Neural progenitor cell (in vitro differentiated cells): ENCODE measurements at regions not wholly inside any gene's neighbourhood (a gene's known extent, or its start where the extent isn't known, plus 50 kb on each side); places are given as distances from the start of the nearest gene placed in this dataset.

Experiments used
- DNase-seq: peaks from one replicate; pipeline ENCODE4 v3.0.0-alpha.2; 2016; ENCODE audit warnings: low spot score
- H2AFZ ChIP-seq: fragments of 200-600 bp; sonication (generic); replicated peaks from 2 replicates; pipeline ENCODE4 v1.6.1; 2016; ENCODE audit warnings: antibody characterized with exemption
- H3F3A ChIP-seq: fragments of 200-600 bp; sonication (generic); 2 replicates; pipeline ENCODE4 v1.6.1; 2016; ENCODE audit warnings: antibody characterized with exemption, low read depth
- H3K27ac ChIP-seq: fragments of 200-600 bp; sonication (generic); 2 replicates; pipeline ENCODE4 v1.5.1; 2016; ENCODE audit warnings: mild to moderate bottlenecking
- H3K27me3 ChIP-seq: fragments of 200-600 bp; sonication (generic); 2 replicates; pipeline ENCODE4 v1.6.1; 2016; ENCODE audit warnings: mild to moderate bottlenecking, moderate library complexity
- H3K36me3 ChIP-seq: fragments of 200-600 bp; sonication (generic); 2 replicates; pipeline ENCODE4 v1.5.1; 2016
- H3K4me1 ChIP-seq: fragments of 200-600 bp; sonication (generic); 2 replicates; pipeline ENCODE4 v1.6.1; 2016; ENCODE audit warnings: mixed run types
- H3K4me2 ChIP-seq: fragments of 200-600 bp; sonication (generic); 2 replicates; pipeline ENCODE4 v1.6.1; 2016
- H3K4me3 ChIP-seq: fragments of 200-600 bp; sonication (generic); 2 replicates; pipeline ENCODE4 v1.5.1; 2016
- H3K79me2 ChIP-seq: fragments of 200-600 bp; sonication (generic); 2 replicates; pipeline ENCODE4 v1.6.1; 2016; ENCODE audit warnings: low read depth
- H3K9ac ChIP-seq: fragments of 200-600 bp; sonication (generic); 2 replicates; pipeline ENCODE4 v1.6.1; 2016
- H3K9me3 ChIP-seq: fragments of 200-600 bp; sonication (generic); 2 replicates; pipeline ENCODE4 v1.5.1; 2016; ENCODE audit warnings: low read depth
- H4K20me1 ChIP-seq: fragments of 200-600 bp; sonication (generic); 2 replicates; pipeline ENCODE4 v1.6.1; 2016; ENCODE audit warnings: low read depth
- H3K27ac Mint-ChIP-seq: 3 replicates; pipeline ENCODE4 v1.8.0; 2021; ENCODE audit warnings: mixed read lengths
- H3K27me3 Mint-ChIP-seq: 2 replicates; pipeline ENCODE4 v1.8.0; 2022; ENCODE audit warnings: low read depth, mild to moderate bottlenecking, inconsistent platforms, moderate library complexity, mixed read lengths; ENCODE audit not compliant: insufficient read depth
- H3K36me3 Mint-ChIP-seq: 3 replicates; pipeline ENCODE4 v1.8.0; 2021; ENCODE audit warnings: mixed read lengths
- H3K4me1 Mint-ChIP-seq: 3 replicates; pipeline ENCODE4 v1.8.0; 2021; ENCODE audit warnings: mixed read lengths
- H3K4me3 Mint-ChIP-seq: 3 replicates; pipeline ENCODE4 v1.8.0; 2021; ENCODE audit warnings: mild to moderate bottlenecking, moderate library complexity, mixed read lengths
- H3K9me3 Mint-ChIP-seq: 3 replicates; pipeline ENCODE4 v1.8.0; 2020; ENCODE audit warnings: mixed read lengths
- EZH2 ChIP-seq: fragments of 200-600 bp; sonication (generic); IDR thresholded peaks from 2 replicates; pipeline ENCODE4 v1.6.1; 2017; ENCODE audit warnings: antibody characterized with exemption, mild to moderate bottlenecking, moderate library complexity
- EZH2phosphoT487 ChIP-seq: fragments of 200-600 bp; sonication (generic); IDR thresholded peaks from 2 replicates; pipeline ENCODE4 v1.6.1; 2017; ENCODE audit warnings: antibody characterized with exemption
- TF ChIP-seq, protein P1 (sequence below): fragments of 200-600 bp; sonication (generic); IDR thresholded peaks from 2 replicates; pipeline ENCODE4 v1.5.1; 2017; ENCODE audit warnings: antibody characterized with exemption, mild to moderate bottlenecking

GRCh38 chr3:27615555-27615954, 106.6 kb downstream of the EOMES start:
- H3K27me3 Mint-ChIP-seq = peaks cover 2% of the 10 kb centered on the region
- H3K27me3 ChIP-seq = no peaks in the 10 kb centered on the region
- no peak overlapping the region for H3K27ac Mint-ChIP-seq
- H3K9me3 Mint-ChIP-seq = peaks cover 5% of the 10 kb centered on the region
- H3K27ac ChIP-seq = no peak overlapping the region
- TF ChIP-seq EZH2phosphoT487 (no peak), EZH2 (no peak)
- TF ChIP-seq, protein P1, sequence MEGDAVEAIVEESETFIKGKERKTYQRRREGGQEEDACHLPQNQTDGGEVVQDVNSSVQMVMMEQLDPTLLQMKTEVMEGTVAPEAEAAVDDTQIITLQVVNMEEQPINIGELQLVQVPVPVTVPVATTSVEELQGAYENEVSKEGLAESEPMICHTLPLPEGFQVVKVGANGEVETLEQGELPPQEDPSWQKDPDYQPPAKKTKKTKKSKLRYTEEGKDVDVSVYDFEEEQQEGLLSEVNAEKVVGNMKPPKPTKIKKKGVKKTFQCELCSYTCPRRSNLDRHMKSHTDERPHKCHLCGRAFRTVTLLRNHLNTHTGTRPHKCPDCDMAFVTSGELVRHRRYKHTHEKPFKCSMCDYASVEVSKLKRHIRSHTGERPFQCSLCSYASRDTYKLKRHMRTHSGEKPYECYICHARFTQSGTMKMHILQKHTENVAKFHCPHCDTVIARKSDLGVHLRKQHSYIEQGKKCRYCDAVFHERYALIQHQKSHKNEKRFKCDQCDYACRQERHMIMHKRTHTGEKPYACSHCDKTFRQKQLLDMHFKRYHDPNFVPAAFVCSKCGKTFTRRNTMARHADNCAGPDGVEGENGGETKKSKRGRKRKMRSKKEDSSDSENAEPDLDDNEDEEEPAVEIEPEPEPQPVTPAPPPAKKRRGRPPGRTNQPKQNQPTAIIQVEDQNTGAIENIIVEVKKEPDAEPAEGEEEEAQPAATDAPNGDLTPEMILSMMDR = no peak
- no peaks in the 10 kb centered on the region for H3K4me1 Mint-ChIP-seq
- no peaks in the 10 kb centered on the region for H3K36me3 ChIP-seq
- no peaks in the 10 kb centered on the region for H3K9me3 ChIP-seq
- H3K36me3 Mint-ChIP-seq = no peaks in the 10 kb centered on the region
- no peaks in the 10 kb centered on the region for H3F3A ChIP-seq
- no peaks in the 10 kb centered on the region for H3K79me2 ChIP-seq
- H3K4me3 ChIP-seq = no peak overlapping the region
- no peaks in the 10 kb centered on the region for H4K20me1 ChIP-seq
- H3K4me2 ChIP-seq = no peak overlapping the region
- no peak overlapping the region for H3K4me3 Mint-ChIP-seq
- H3K4me1 ChIP-seq = peaks cover 5% of the 10 kb centered on the region
- H3K9ac ChIP-seq = no peak overlapping the region
- no peak for DNase-seq
- no peak overlapping the region for H2AFZ ChIP-seq

GRCh38 chr3:27614592-27614991, 107.5 kb downstream of the EOMES start:
- no peak overlapping the region for H2AFZ ChIP-seq
- H3K9me3 ChIP-seq = no peaks in the 10 kb centered on the region
- no peak overlapping the region for H3K4me3 ChIP-seq
- Mint-ChIP-seq H3K4me3 (no peak overlapping the region), H3K27ac (no peak overlapping the region), H3K4me1 (no peaks in the 10 kb centered on the region), H3K36me3 (no peaks in the 10 kb centered on the region), H3K27me3 (peaks cover 6% of the 10 kb centered on the region), H3K9me3 (peaks cover 5% of the 10 kb centered on the region)
- H3F3A ChIP-seq = no peaks in the 10 kb centered on the region
- H3K9ac ChIP-seq = no peak overlapping the region
- H3K27ac ChIP-seq = no peak overlapping the region
- H3K79me2 ChIP-seq = no peaks in the 10 kb centered on the region
- TF ChIP-seq, protein P1 = no peak
- TF ChIP-seq EZH2 (no peak), EZH2phosphoT487 (no peak)
- peaks cover 5% of the 10 kb centered on the region for H3K4me1 ChIP-seq
- H4K20me1 ChIP-seq = no peaks in the 10 kb centered on the region
- H3K27me3 ChIP-seq = no peaks in the 10 kb centered on the region
- H3K36me3 ChIP-seq = no peaks in the 10 kb centered on the region
- H3K4me2 ChIP-seq = no peak overlapping the region
- no peak for DNase-seq

DNA sequence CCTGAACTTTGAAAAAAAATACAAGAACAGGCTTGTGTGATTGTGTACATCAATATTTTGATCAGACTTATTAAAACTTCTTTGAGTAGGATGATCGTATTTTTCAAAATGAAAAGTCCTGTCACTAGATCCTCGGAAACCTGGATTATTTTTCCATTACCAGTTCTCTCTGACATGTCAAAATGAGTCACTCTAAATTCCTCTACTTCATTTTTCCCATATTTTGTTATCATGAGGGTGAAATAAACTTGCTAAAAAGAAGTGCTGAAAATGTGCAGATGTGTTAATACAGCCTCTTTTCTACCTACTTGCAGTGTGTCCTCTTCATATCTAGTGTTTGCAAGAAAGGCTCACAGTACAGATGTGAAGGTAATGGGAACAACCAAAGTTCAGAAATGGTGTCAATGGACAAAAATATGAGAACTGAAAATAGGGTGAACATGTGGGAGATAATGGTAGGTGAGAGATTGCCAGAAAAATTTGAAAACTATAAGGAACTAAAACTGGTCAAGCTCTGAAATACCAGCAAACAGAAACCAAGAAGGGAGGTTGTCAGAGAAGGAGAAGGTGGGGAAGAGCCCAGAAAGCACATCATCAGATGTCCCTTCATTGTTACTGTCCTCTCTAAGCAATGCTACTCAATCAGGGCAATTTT, 108.2 kb downstream of the EOMES start:
- Mint-ChIP-seq H3K4me3 (no peak overlapping the region), H3K27ac (no peak overlapping the region), H3K27me3 (peaks cover 6% of the 10 kb centered on the region), H3K9me3 (peaks cover 5% of the 10 kb centered on the region), H3K4me1 (no peaks in the 10 kb centered on the region), H3K36me3 (no peaks in the 10 kb centered on the region)
- H2AFZ ChIP-seq = no peak overlapping the region
- H3K36me3 ChIP-seq = no peaks in the 10 kb centered on the region
- H3K4me3 ChIP-seq = no peak overlapping the region
- H3K79me2 ChIP-seq = no peaks in the 10 kb centered on the region
- H3F3A ChIP-seq = no peaks in the 10 kb centered on the region
- no peak for DNase-seq
- no peaks in the 10 kb centered on the region for H3K27me3 ChIP-seq
- H3K4me1 ChIP-seq = peaks cover 5% of the 10 kb centered on the region
- TF ChIP-seq EZH2phosphoT487 (no peak), EZH2 (no peak)
- TF ChIP-seq, protein P1 = no peak
- no peak overlapping the region for H3K27ac ChIP-seq
- H3K9me3 ChIP-seq = no peaks in the 10 kb centered on the region
- no peak overlapping the region for H3K4me2 ChIP-seq
- no peaks in the 10 kb centered on the region for H4K20me1 ChIP-seq
- no peak overlapping the region for H3K9ac ChIP-seq
